ENCODE measurements at regions not wholly inside any gene's neighbourhood (a gene's known extent, or its start where the extent isn't known, plus 50 kb on each side); places are given as distances from the start of the nearest gene placed in this dataset.

- H3K27me3 ChIP-seq = no peaks in the 10 kb centered on the region
- H3K9me3 ChIP-seq = no peaks in the 10 kb centered on the region
- no peak overlapping the region for H3K4me3 ChIP-seq (ENCODE audit: low read depth, low read length)
- DNase-seq = no peak
- no peaks in the 10 kb centered on the region for H3K4me1 ChIP-seq
- no peak for TF ChIP-seq CTCF (IDR thresholded peaks at IDR 0.05; ENCODE audit: low read depth, low read length)
- no peaks in the 10 kb centered on the region for H3K36me3 ChIP-seq
Measured at GRCh38 chr6:102631921-102632320, 1238.4 kb downstream of the GRIK2 start.

GRCh38 chr6:102623201-102623600 is 1229.7 kb downstream of the GRIK2 start:
- Histone ChIP-seq H3K27me3 (no peaks in the 10 kb centered on the region), H3K4me3 (ENCODE audit: low read depth, low read length) (no peak overlapping the region), H3K9me3 (no peaks in the 10 kb centered on the region), H3K4me1 (no peaks in the 10 kb centered on the region), H3K36me3 (no peaks in the 10 kb centered on the region)
- TF ChIP-seq CTCF (IDR thresholded peaks at IDR 0.05; ENCODE audit: low read depth, low read length) = no peak
- DNase-seq = no peak

DNA sequence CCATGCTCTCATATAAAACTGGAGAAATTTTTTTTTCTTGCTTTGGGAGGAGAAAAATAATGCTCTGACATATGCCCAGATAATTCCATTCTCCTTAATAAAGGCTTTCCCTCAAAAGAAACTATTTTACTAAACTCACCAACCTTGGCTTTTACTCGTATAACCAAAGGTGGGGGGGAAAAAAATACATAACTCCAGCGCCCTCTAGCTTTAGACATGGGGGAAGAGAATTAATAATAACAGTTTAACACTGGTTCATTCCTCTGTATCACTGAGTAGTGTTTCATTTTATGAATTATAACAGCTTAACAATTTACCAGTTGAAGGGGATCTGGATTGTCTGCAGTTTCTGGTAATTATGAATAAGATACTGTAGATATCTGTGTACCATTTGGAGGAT is 1226.1 kb downstream of the GRIK2 start:
- Histone ChIP-seq H3K9me3 (no peaks in the 10 kb centered on the region), H3K27me3 (no peaks in the 10 kb centered on the region), H3K36me3 (no peaks in the 10 kb centered on the region), H3K4me3 (ENCODE audit: low read depth, low read length) (no peak overlapping the region), H3K4me1 (no peaks in the 10 kb centered on the region)
- DNase-seq = peak; percentile 14
- peak; percentile 70 for TF ChIP-seq CTCF (IDR thresholded peaks at IDR 0.05; ENCODE audit: low read depth, low read length)

GRCh38 chr6:102582569-102582968 is 1189.1 kb downstream of the GRIK2 start:
- no peak for TF ChIP-seq CTCF (IDR thresholded peaks at IDR 0.05; ENCODE audit: low read depth, low read length)
- peak; percentile 8 for DNase-seq

GRCh38 chr6:102581378-102582124 is 1188.0 kb downstream of the GRIK2 start:
- Histone ChIP-seq H3K9me3 (no peaks in the 10 kb centered on the region), H3K36me3 (no peaks in the 10 kb centered on the region), H3K4me3 (ENCODE audit: low read depth, low read length) (no peak overlapping the region), H3K4me1 (no peaks in the 10 kb centered on the region), H3K27me3 (no peaks in the 10 kb centered on the region)
- no peak for DNase-seq
- TF ChIP-seq CTCF (IDR thresholded peaks at IDR 0.05; ENCODE audit: low read depth, low read length) = no peak

More at GRCh38 chr6:102582569-102582968, 1189.1 kb downstream of the GRIK2 start:
- H3K4me3 ChIP-seq (ENCODE audit: low read depth, low read length) = no peak overlapping the region
- H3K27me3 ChIP-seq = no peaks in the 10 kb centered on the region
- H3K4me1 ChIP-seq = no peaks in the 10 kb centered on the region
- H3K36me3 ChIP-seq = no peaks in the 10 kb centered on the region
- H3K9me3 ChIP-seq = no peaks in the 10 kb centered on the region

DNA sequence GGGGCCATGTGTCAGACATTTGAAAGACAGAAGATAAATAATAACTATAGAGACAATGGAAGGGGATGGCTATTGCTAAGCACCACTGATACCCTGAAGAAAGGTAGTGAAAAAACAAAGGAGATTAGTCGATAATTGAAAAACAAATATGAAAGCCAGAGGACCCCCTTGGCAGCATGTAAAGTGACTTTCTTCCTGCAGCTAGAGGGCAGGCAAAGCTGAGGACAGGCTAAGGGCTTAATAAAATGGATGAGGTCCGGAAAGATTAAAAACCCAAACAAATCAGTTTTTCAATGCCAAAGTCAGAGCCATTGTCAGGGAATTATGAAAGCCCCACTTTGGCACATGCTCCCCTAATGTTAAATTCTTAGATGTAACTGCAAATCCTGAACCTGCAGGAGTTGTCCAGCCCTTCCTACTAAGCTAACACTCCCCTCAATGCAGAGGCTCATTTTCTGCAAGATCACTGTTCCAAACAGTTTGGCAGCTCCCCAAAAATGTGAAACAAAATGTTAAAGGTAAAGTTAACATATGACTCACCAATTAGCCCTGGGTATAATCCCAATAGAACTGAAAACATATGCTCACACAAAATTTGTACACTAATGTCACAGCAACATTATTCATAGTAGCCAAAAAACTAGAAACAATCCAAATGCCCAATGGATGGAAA is 1177.9 kb downstream of the GRIK2 start:
- no peak overlapping the region for H3K4me3 ChIP-seq (ENCODE audit: low read depth, low read length)
- H3K9me3 ChIP-seq = no peaks in the 10 kb centered on the region
- no peaks in the 10 kb centered on the region for H3K36me3 ChIP-seq
- H3K4me1 ChIP-seq = peaks cover 6% of the 10 kb centered on the region
- H3K27me3 ChIP-seq = no peaks in the 10 kb centered on the region
- DNase-seq = no peak
- TF ChIP-seq CTCF (IDR thresholded peaks at IDR 0.05; ENCODE audit: low read depth, low read length) = peak; percentile 8; the same call in 1 of the 2 replicates

Measured in BE2C (cell line).